ENCODE measurements at regions not wholly inside any gene's neighbourhood (a gene's known extent, or its start where the extent isn't known, plus 50 kb on each side); places are given as distances from the start of the nearest gene placed in this dataset.

DNA sequence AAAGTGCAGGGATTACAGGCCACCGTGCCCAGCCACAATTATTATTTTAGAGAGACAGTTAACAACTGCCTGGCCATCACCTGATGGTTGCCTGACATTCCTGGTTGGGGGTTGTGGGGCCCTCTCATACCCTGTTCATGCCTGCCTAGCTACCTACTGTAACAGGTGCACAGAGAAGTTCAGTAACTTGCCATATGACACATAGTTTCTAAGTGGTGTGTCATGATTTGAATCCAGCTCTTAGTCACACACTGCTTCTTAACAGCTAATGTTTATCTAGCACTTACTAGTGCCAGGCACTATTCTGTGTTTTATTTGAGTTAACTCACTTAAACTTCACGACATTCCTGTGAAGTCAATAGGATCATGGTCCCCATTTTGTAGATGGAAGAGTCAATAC lies 122.7 kb upstream of the JADE1 start:
- TF ChIP-seq, protein P1, sequence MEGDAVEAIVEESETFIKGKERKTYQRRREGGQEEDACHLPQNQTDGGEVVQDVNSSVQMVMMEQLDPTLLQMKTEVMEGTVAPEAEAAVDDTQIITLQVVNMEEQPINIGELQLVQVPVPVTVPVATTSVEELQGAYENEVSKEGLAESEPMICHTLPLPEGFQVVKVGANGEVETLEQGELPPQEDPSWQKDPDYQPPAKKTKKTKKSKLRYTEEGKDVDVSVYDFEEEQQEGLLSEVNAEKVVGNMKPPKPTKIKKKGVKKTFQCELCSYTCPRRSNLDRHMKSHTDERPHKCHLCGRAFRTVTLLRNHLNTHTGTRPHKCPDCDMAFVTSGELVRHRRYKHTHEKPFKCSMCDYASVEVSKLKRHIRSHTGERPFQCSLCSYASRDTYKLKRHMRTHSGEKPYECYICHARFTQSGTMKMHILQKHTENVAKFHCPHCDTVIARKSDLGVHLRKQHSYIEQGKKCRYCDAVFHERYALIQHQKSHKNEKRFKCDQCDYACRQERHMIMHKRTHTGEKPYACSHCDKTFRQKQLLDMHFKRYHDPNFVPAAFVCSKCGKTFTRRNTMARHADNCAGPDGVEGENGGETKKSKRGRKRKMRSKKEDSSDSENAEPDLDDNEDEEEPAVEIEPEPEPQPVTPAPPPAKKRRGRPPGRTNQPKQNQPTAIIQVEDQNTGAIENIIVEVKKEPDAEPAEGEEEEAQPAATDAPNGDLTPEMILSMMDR (IDR thresholded peaks at IDR 0.05 in 4 of 5, conservative IDR thresholded peaks at IDR 0.05 in 1 of 5): no peak
- no peak for TF ChIP-seq POLR2A (IDR thresholded peaks at IDR 0.05)

Data from gastrocnemius medialis (tissue), 4 donors.